BJ (cell line): ENCODE measurements at regions not wholly inside any gene's neighbourhood (a gene's known extent, or its start where the extent isn't known, plus 50 kb on each side); places are given as distances from the start of the nearest gene placed in this dataset.
"Not testable (repeated sequence)": the region's sequence is repeated elsewhere in the genome, so short reads cannot be mapped to it uniquely, and the experiment has no call there.

ENCODE experiments used
- CTCF ChIA-PET: fragments of 350-600 bp; formaldehyde crosslinking; extraction: SDS; loops from one replicate; lab custom pipeline; 2021; ENCODE audit warnings: antibody characterized with exemption, inconsistent platforms; lab: Yijun Ruan, JAX
- POLR2A ChIA-PET: fragments of 300-600 bp; sonication (Branson Sonifier 250); formaldehyde crosslinking; extraction: SDS; loops from one replicate; lab custom pipeline; 2021; ENCODE audit warnings: antibody characterized with exemption; lab: Charles Lee
- DNase-seq: peaks from one replicate; pipeline ENCODE4 v3.0.0-alpha.2; 2011; ENCODE audit warnings: low read depth
- H3K27me3 ChIP-seq: 2 replicates; pipeline ENCODE4 v1.6.0; 2011; ENCODE audit warnings: low read length; ENCODE audit not compliant: control insufficient read depth, insufficient read depth
- H3K36me3 ChIP-seq: 2 replicates; pipeline ENCODE4 v1.5.1; 2011; ENCODE audit warnings: low read length; ENCODE audit not compliant: control insufficient read depth, insufficient read depth
- H3K4me3 ChIP-seq: 2 replicates; pipeline ENCODE4 v1.5.1; 2011; ENCODE audit warnings: low read depth, mild to moderate bottlenecking, control low read depth, low read length
- CTCF ChIP-seq: IDR thresholded peaks from 2 replicates; pipeline ENCODE4 v1.5.1; 2011; ENCODE audit warnings: low read depth, mild to moderate bottlenecking, control low read depth, inconsistent platforms, low read length, moderate library complexity; ENCODE audit not compliant: insufficient read depth

DNA sequence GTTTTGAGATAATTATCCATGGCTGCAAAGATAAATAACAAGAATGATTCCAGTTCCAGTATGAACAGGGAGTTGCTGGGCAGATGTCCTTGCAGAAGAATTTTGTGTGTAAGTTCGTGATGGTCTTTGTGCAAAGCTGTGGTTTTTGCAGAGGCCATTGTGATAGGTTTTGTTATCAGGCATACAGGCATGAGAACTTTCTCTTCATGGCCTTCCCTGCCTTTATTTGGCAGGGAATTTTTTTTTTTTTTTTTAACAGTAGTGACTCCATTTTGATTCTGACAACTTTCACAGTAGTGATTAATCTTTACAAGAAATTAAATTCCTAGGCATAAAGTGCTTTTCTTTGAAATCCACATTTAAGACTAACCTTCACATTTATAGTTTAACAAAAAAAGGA, 1999.5 kb upstream of the CDH6 start:
- no peaks in the 10 kb centered on the region for H3K27me3 ChIP-seq
- H3K36me3 ChIP-seq, result no peaks in the 10 kb centered on the region
- ChIA-PET POLR2A (no interaction called here), CTCF (no interaction called here)
- no peak overlapping the region for H3K4me3 ChIP-seq
- TF ChIP-seq CTCF, result no peak
- no peak for DNase-seq

- DNase-seq, H3K4me3 ChIP-seq, CTCF ChIA-PET, H3K27me3 ChIP-seq, POLR2A ChIA-PET, H3K36me3 ChIP-seq: not testable (repeated sequence)
Measured at GRCh38 chr5:29191269-29192048, 2002.0 kb upstream of the CDH6 start.

DNA sequence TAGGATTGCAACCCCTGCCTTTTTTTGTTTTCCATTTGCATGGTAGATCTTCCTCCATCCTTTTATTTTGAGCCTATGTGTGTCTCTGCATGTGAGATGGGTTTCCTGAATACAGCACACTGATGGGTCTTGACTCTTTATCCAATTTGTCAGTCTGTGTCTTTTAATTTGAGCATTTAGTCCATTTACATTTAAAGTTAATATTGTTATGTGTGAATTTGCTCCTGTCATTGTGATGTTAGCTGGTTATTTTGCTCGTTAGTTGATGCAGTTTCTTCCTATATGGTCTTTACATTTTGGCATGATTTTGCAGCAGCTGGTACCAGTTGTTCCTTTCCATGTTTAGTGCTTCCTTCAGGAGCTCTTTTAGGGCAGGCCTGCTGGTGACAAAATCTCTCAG, 2003.1 kb upstream of the CDH6 start:
- CTCF ChIA-PET, DNase-seq, H3K27me3 ChIP-seq, H3K36me3 ChIP-seq, POLR2A ChIA-PET, H3K4me3 ChIP-seq: not testable (repeated sequence)

GRCh38 chr5:29186380-29186779, 2007.1 kb upstream of the CDH6 start:
- H3K27me3 ChIP-seq, DNase-seq, POLR2A ChIA-PET, H3K4me3 ChIP-seq, CTCF ChIA-PET, H3K36me3 ChIP-seq: not testable (repeated sequence)

- ChIA-PET POLR2A (no interaction called here), CTCF (no interaction called here)
- no peaks in the 10 kb centered on the region for H3K36me3 ChIP-seq
Measured at GRCh38 chr5:29185558-29185957, 2007.9 kb upstream of the CDH6 start.

GRCh38 chr5:29175774-29176173, 2017.7 kb upstream of the CDH6 start:
- POLR2A ChIA-PET, result no interaction called here
- no peak overlapping the region for H3K4me3 ChIP-seq
- H3K36me3 ChIP-seq, result no peaks in the 10 kb centered on the region
- TF ChIP-seq CTCF, result no peak
- H3K27me3 ChIP-seq, result no peaks in the 10 kb centered on the region
- no peak for DNase-seq
- CTCF ChIA-PET, result no interaction called here

More at GRCh38 chr5:29185558-29185957, 2007.9 kb upstream of the CDH6 start:
- TF ChIP-seq CTCF, result no peak
- Histone ChIP-seq H3K27me3 (no peaks in the 10 kb centered on the region), H3K4me3 (no peak overlapping the region)
- no peak for DNase-seq

DNA sequence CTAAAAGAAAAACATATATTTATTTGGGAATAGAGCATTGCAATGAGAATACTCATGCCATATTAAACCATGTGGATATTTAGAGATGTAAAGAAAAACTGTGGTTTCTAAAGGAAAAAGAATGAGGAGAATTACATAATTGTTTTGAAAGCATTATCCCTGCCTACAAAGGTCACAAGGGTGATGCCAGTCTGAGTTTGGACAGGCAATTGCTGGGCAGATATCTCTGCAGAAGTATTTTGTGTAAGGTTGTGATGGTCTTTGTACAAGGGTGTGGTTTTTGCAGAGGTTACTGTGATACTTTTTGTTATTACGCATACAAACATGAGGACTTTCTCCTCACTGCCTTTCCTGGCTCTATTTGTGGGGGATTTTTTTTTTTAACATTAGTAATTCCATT, 2022.9 kb upstream of the CDH6 start:
- CTCF ChIA-PET, result no interaction called here
- POLR2A ChIA-PET, result no interaction called here

More for the DNA sequence above, 2022.9 kb upstream of the CDH6 start:
- DNase-seq, result no peak
- TF ChIP-seq CTCF, result no peak
- H3K4me3 ChIP-seq, result no peak overlapping the region
- no peaks in the 10 kb centered on the region for H3K36me3 ChIP-seq
- no peaks in the 10 kb centered on the region for H3K27me3 ChIP-seq
